K562 (cell line): ENCODE measurements at regions not wholly inside any gene's neighbourhood (a gene's known extent, or its start where the extent isn't known, plus 50 kb on each side); places are given as distances from the start of the nearest gene placed in this dataset.

Experiments used
- NR2C2 ChIP-seq, 2 experiments: fragments of 200-800 bp in 1 of 2; sonication (Bioruptor generic) in 1 of 2; sonication (generic) in 1 of 2; formaldehyde crosslinking in 1 of 2; IDR thresholded peaks; 2 replicates each; pipeline versions ENCODE4 v1.6.1 to v1.8.0; 2016 to 2022; ENCODE audit warnings: mild to moderate bottlenecking in 1 of 2, missing compliant biosample characterization in 1 of 2, missing genetic modification characterization in 1 of 2, missing genetic modification reagents in 1 of 2
- TF ChIP-seq, protein P1 (sequence below): fragments of 450-650 bp; IDR thresholded peaks from 2 replicates; pipeline ENCODE4 v1.6.1; 2016; ENCODE audit warnings: low read depth
- TF ChIP-seq, protein P2 (sequence below), 3 experiments: fragments of 200-800 bp in 1 of 3; fragments of 250-450 bp in 1 of 3; fragments of 450-650 bp in 1 of 3; sonication (Bioruptor Pico) in 1 of 3; sonication (Bioruptor generic) in 1 of 3; formaldehyde crosslinking in 1 of 3; IDR thresholded peaks; 2 replicates each; pipeline versions ENCODE4 v1.6.1 to v1.8.0; 2016 to 2022; ENCODE audit warnings: mild to moderate bottlenecking in 2 of 3, missing genetic modification characterization in 2 of 3, missing compliant biosample characterization in 1 of 3, moderate library complexity in 1 of 3

DNA sequence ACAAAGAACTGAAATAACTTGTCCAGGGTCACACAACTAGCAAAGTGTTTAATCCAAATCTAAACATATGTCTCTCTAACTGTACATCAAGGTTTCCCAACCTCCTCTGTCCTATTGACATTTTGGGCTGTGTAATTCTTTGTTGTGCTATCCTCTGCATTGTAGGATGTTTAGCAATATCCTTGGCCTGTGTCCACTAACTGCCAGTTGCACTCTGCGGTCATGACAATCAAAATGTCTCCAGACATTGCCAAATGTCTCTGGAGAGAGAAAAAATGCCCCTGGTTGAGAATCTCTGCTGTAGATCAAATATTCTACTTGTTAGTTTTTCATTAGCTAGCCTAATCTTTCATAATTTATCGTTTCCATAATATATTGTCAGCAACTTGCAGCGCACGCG, 353.4 kb upstream of the NEGR1 start (continued):
- TF ChIP-seq, protein P1, sequence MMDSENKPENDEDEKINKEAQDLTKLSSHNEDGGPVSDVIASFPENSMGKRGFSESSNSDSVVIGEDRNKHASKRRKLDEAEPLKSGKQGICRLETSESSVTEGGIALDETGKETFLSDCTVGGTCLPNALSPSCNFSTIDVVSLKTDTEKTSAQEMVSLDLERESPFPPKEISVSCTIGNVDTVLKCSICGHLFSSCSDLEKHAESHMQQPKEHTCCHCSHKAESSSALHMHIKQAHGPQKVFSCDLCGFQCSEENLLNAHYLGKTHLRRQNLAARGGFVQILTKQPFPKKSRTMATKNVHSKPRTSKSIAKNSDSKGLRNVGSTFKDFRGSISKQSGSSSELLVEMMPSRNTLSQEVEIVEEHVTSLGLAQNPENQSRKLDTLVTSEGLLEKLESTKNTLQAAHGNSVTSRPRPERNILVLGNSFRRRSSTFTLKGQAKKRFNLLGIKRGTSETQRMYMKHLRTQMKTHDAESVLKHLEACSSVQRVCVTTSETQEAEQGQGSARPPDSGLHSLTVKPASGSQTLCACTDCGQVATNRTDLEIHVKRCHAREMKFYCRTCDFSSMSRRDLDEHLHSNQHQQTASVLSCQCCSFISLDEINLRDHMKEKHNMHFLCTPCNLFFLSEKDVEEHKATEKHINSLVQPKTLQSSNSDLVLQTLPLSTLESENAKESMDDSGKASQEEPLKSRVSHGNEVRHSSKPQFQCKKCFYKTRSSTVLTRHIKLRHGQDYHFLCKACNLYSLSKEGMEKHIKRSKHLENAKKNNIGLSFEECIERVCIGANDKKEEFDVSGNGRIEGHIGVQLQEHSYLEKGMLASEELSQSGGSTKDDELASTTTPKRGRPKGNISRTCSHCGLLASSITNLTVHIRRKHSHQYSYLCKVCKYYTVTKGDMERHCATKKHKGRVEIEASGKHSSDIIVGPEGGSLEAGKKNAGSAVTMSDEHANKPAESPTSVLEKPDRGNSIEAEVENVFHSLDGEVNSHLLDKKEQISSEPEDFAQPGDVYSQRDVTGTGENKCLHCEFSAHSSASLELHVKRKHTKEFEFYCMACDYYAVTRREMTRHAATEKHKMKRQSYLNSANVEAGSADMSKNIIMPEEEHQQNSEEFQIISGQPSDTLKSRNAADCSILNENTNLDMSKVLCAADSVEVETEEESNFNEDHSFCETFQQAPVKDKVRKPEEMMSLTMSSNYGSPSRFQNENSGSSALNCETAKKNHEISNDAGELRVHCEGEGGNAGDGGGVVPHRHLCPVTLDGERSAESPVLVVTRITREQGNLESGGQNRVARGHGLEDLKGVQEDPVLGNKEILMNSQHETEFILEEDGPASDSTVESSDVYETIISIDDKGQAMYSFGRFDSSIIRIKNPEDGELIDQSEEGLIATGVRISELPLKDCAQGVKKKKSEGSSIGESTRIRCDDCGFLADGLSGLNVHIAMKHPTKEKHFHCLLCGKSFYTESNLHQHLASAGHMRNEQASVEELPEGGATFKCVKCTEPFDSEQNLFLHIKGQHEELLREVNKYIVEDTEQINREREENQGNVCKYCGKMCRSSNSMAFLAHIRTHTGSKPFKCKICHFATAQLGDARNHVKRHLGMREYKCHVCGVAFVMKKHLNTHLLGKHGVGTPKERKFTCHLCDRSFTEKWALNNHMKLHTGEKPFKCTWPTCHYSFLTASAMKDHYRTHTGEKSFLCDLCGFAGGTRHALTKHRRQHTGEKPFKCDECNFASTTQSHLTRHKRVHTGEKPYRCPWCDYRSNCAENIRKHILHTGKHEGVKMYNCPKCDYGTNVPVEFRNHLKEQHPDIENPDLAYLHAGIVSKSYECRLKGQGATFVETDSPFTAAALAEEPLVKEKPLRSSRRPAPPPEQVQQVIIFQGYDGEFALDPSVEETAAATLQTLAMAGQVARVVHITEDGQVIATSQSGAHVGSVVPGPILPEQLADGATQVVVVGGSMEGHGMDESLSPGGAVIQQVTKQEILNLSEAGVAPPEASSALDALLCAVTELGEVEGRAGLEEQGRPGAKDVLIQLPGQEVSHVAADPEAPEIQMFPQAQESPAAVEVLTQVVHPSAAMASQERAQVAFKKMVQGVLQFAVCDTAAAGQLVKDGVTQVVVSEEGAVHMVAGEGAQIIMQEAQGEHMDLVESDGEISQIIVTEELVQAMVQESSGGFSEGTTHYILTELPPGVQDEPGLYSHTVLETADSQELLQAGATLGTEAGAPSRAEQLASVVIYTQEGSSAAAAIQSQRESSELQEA: no peak
- TF ChIP-seq NR2C2 (CRISPR knock-in tag; IDR thresholded peaks at IDR 0.05): no peak
- TF ChIP-seq NR2C2 (tag; IDR thresholded peaks at IDR 0.05): no peak
- TF ChIP-seq, protein P2, sequence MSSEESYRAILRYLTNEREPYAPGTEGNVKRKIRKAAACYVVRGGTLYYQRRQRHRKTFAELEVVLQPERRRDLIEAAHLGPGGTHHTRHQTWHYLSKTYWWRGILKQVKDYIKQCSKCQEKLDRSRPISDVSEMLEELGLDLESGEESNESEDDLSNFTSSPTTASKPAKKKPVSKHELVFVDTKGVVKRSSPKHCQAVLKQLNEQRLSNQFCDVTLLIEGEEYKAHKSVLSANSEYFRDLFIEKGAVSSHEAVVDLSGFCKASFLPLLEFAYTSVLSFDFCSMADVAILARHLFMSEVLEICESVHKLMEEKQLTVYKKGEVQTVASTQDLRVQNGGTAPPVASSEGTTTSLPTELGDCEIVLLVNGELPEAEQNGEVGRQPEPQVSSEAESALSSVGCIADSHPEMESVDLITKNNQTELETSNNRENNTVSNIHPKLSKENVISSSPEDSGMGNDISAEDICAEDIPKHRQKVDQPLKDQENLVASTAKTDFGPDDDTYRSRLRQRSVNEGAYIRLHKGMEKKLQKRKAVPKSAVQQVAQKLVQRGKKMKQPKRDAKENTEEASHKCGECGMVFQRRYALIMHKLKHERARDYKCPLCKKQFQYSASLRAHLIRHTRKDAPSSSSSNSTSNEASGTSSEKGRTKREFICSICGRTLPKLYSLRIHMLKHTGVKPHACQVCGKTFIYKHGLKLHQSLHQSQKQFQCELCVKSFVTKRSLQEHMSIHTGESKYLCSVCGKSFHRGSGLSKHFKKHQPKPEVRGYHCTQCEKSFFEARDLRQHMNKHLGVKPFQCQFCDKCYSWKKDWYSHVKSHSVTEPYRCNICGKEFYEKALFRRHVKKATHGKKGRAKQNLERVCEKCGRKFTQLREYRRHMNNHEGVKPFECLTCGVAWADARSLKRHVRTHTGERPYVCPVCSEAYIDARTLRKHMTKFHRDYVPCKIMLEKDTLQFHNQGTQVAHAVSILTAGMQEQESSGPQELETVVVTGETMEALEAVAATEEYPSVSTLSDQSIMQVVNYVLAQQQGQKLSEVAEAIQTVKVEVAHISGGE (CRISPR knock-in tag; IDR thresholded peaks at IDR 0.05): no peak
- TF ChIP-seq, all 486 proteins: peak for 0
